A673 (cell line): ENCODE measurements at regions not wholly inside any gene's neighbourhood (a gene's known extent, or its start where the extent isn't known, plus 50 kb on each side); places are given as distances from the start of the nearest gene placed in this dataset.

Experiments used
- BruUV-seq: library from RNA; stranded (reverse); fragments of 400-500 nt; replicated peaks from 2 replicates; lab custom pipeline; 2021; lab: Mats Ljungman, UMichigan
- CTCF ChIA-PET: fragments of 300-600 bp; sonication (Branson Sonifier 250); formaldehyde crosslinking; loops from one replicate; lab custom pipeline; 2022; ENCODE audit warnings: antibody characterized with exemption; lab: Charles Lee
- POLR2A ChIA-PET: fragments of 300-600 bp; sonication (Branson Sonifier 250); formaldehyde crosslinking; loops from one replicate; lab custom pipeline; 2022; ENCODE audit warnings: antibody characterized with exemption; ENCODE audit not compliant: low non-redundant PET; lab: Charles Lee
- DNase-seq: peaks from one replicate; pipeline ENCODE4 v3.0.0-alpha.2; 2015; ENCODE audit warnings: low spot score
- H3K27ac ChIP-seq: fragments of 200-600 bp; sonication (generic); 2 replicates; pipeline ENCODE4 v1.5.1; 2016; ENCODE audit warnings: mixed run types, low read depth, mild to moderate bottlenecking, mixed read lengths, antibody characterized with exemption, low read length; ENCODE audit not compliant: poor library complexity, severe bottlenecking
- H3K27me3 ChIP-seq: fragments of 200-600 bp; sonication (generic); replicated peaks from 2 replicates; pipeline ENCODE4 v1.6.1; 2017; ENCODE audit warnings: mixed run types, low read depth, mild to moderate bottlenecking, mixed read lengths, antibody characterized with exemption, low read length; ENCODE audit not compliant: insufficient read depth, poor library complexity
- H3K36me3 ChIP-seq: fragments of 200-600 bp; sonication (generic); 2 replicates; pipeline ENCODE4 v1.6.1; 2016; ENCODE audit warnings: mixed run types, mild to moderate bottlenecking, mixed read lengths, antibody characterized with exemption, low read length; ENCODE audit not compliant: insufficient read depth, poor library complexity, severe bottlenecking
- H3K4me1 ChIP-seq: fragments of 200-600 bp; sonication (generic); 2 replicates; pipeline ENCODE4 v1.6.1; 2017; ENCODE audit warnings: mixed run types, mild to moderate bottlenecking, mixed read lengths, antibody characterized with exemption, low read length; ENCODE audit not compliant: insufficient read depth, poor library complexity, severe bottlenecking
- H3K4me3 ChIP-seq: fragments of 200-600 bp; sonication (generic); 2 replicates; pipeline ENCODE4 v1.5.1; 2016; ENCODE audit warnings: low read depth, mixed run types, mild to moderate bottlenecking, mixed read lengths, low read length; ENCODE audit not compliant: poor library complexity, severe bottlenecking
- H3K9me3 ChIP-seq: fragments of 200-600 bp; sonication (generic); 2 replicates; pipeline ENCODE4 v1.6.1; 2016; ENCODE audit warnings: mixed run types, low read depth, mild to moderate bottlenecking, mixed read lengths, antibody characterized with exemption, low read length; ENCODE audit not compliant: poor library complexity, severe bottlenecking
- EZH2 ChIP-seq: fragments of 200-600 bp; sonication (generic); IDR thresholded peaks from 2 replicates; pipeline ENCODE4 v1.6.1; 2017; ENCODE audit warnings: borderline replicate concordance, low read depth, mild to moderate bottlenecking, mixed read lengths, antibody characterized with exemption, low read length; ENCODE audit not compliant: poor library complexity, severe bottlenecking
- intact Hi-C: fragments of 100-400 bp; cut with micrococcal nuclease; formaldehyde crosslinking; loops from one replicate; pipeline ENCODE4 v1.10.0; 2022; ENCODE audit not compliant: unreplicated experiment
- TF ChIP-seq, protein P1 (sequence below): fragments of 300-800, 200-600 bp; sonication (generic); conservative IDR thresholded peaks from 2 replicates; pipeline ENCODE4 v1.5.1; 2017; ENCODE audit warnings: low read depth, mild to moderate bottlenecking, antibody characterized with exemption, low read length, moderate library complexity, mixed read lengths

DNA sequence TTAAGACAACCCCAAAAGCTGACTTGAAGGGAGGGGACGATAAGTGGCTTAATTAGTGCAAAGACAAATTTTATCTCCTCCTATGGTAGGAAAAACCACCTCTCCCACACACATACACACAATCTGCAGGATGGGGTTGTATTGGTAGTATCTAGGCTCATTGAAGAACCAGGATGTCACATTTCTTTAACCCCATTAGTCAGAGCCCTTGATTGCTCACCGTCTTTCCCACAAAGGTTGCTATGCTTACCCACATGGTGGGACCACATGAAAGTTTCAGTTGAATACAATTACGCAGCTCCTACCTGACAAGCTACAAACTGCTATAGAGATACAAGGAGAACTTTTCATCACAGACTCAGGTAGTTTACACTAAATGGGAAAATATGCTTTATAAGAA, 765.0 kb upstream of the CELF4 start:
- H3K27ac ChIP-seq, result no peak overlapping the region
- H3K4me3 ChIP-seq, result no peak overlapping the region
- no peak for DNase-seq
- ChIA-PET CTCF (no interaction called here), POLR2A (no interaction called here)
- H3K9me3 ChIP-seq, result no peaks in the 10 kb centered on the region
- no peaks in the 10 kb centered on the region for H3K36me3 ChIP-seq
- TF ChIP-seq, protein P1, sequence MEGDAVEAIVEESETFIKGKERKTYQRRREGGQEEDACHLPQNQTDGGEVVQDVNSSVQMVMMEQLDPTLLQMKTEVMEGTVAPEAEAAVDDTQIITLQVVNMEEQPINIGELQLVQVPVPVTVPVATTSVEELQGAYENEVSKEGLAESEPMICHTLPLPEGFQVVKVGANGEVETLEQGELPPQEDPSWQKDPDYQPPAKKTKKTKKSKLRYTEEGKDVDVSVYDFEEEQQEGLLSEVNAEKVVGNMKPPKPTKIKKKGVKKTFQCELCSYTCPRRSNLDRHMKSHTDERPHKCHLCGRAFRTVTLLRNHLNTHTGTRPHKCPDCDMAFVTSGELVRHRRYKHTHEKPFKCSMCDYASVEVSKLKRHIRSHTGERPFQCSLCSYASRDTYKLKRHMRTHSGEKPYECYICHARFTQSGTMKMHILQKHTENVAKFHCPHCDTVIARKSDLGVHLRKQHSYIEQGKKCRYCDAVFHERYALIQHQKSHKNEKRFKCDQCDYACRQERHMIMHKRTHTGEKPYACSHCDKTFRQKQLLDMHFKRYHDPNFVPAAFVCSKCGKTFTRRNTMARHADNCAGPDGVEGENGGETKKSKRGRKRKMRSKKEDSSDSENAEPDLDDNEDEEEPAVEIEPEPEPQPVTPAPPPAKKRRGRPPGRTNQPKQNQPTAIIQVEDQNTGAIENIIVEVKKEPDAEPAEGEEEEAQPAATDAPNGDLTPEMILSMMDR, result no peak
- TF ChIP-seq EZH2, result no peak
- H3K27me3 ChIP-seq, result no peaks in the 10 kb centered on the region
- BruUV-seq, result no TSS peak
- intact Hi-C loops, result no loop called here
- H3K4me1 ChIP-seq, result no peaks in the 10 kb centered on the region

DNA sequence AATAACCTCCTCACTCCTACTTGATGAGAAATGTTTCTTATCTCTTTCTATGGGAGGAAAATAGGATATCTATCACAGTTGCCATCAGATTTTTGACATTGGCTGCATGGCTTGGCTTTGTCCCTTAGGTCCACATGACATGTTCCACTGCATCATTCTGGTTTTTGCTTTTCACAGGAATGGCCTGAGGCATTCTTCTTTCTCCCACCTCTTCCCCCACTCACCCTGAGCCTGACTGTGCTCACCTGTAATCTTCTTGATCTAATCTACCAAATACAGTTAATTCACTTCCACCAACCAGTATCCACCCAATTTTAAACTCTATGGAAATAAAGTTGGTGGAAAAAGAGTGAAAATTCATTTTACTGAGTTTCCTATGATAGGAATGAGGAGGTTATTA, 763.5 kb upstream of the CELF4 start:
- Histone ChIP-seq H3K4me1 (no peaks in the 10 kb centered on the region), H3K27me3 (no peaks in the 10 kb centered on the region), H3K27ac (no peak overlapping the region), H3K9me3 (no peaks in the 10 kb centered on the region), H3K36me3 (no peaks in the 10 kb centered on the region), H3K4me3 (no peak overlapping the region)
- no peak for TF ChIP-seq EZH2
- TF ChIP-seq, protein P1, result no peak
- ChIA-PET POLR2A (no interaction called here), CTCF (no interaction called here)
- DNase-seq, result no peak
- intact Hi-C loops, result no loop called here
- BruUV-seq, result no TSS peak

DNA sequence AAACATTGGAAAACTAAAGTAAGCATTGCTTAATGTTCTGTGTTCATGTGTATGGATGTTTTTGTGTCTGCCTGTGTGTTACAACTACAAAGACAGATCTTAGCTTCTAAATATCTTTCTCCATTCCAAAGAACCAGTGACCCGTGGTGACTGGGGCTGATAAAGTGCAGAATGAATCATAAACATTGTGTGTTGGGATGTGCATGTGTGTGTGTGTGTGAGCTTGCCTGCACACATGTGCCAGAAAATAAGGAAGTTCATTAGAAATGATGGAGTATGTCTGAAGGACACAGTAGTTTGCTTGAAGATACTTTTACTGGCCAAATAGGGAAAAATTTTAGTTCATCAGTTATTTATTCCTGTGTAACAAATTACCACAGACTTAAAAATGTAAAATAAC, 756.6 kb upstream of the CELF4 start:
- CTCF ChIA-PET, result no interaction called here
- Histone ChIP-seq H3K4me3 (no peak overlapping the region), H3K36me3 (no peaks in the 10 kb centered on the region), H3K27me3 (no peaks in the 10 kb centered on the region), H3K4me1 (no peaks in the 10 kb centered on the region), H3K27ac (no peak overlapping the region), H3K9me3 (peaks cover 4% of the 10 kb centered on the region)
- no TSS peak for BruUV-seq
- no peak for DNase-seq
- POLR2A ChIA-PET, result no interaction called here
- TF ChIP-seq EZH2, result no peak
- TF ChIP-seq, protein P1, result no peak
- intact Hi-C loops, result no loop called here
